H9 (cell line): ENCODE measurements at regions not wholly inside any gene's neighbourhood (a gene's known extent, or its start where the extent isn't known, plus 50 kb on each side); places are given as distances from the start of the nearest gene placed in this dataset.

Source experiments
- DNase-seq: peaks from one replicate; pipeline ENCODE4 v3.0.0-alpha.2; 2017
- H2AFZ ChIP-seq: one replicate; pipeline ENCODE4 v1.6.1; 2013; ENCODE audit warnings: mild to moderate bottlenecking, low read length, control low read depth, moderate library complexity
- H2AK5ac ChIP-seq: 2 replicates; pipeline ENCODE4 v1.6.1; 2013; ENCODE audit warnings: low read length, control low read depth, mixed read lengths; ENCODE audit not compliant: insufficient read length
- H2BK120ac ChIP-seq: one replicate; pipeline ENCODE4 v1.6.1; 2013; ENCODE audit warnings: low read depth, mild to moderate bottlenecking, low read length, control low read depth, inconsistent platforms; ENCODE audit not compliant: poor library complexity, severe bottlenecking
- H2BK12ac ChIP-seq: 2 replicates; pipeline ENCODE4 v1.6.1; 2013; ENCODE audit warnings: low read length, control low read depth, mixed read lengths, low read depth; ENCODE audit not compliant: insufficient read length
- H2BK15ac ChIP-seq: 2 replicates; pipeline ENCODE4 v1.6.1; 2013; ENCODE audit warnings: low read depth, low read length, control low read depth
- H2BK20ac ChIP-seq: one replicate; pipeline ENCODE4 v1.6.1; 2013; ENCODE audit warnings: low read depth, mild to moderate bottlenecking, low read length, control low read depth, inconsistent platforms; ENCODE audit not compliant: poor library complexity, severe bottlenecking
- H2BK5ac ChIP-seq: 2 replicates; pipeline ENCODE4 v1.6.1; 2013; ENCODE audit warnings: low read length, control low read depth, mixed read lengths; ENCODE audit not compliant: insufficient read length
- H3K14ac ChIP-seq: 2 replicates; pipeline ENCODE4 v1.6.1; 2013; ENCODE audit warnings: low read length, control low read depth; ENCODE audit not compliant: insufficient read depth
- H3K18ac ChIP-seq: 2 replicates; pipeline ENCODE4 v1.6.1; 2013; ENCODE audit warnings: low read depth, mild to moderate bottlenecking, mixed read lengths, low read length, control low read depth; ENCODE audit not compliant: insufficient read length
- H3K23ac ChIP-seq: 2 replicates; pipeline ENCODE4 v1.6.1; 2013; ENCODE audit warnings: low read length, control low read depth, mixed read lengths, low read depth; ENCODE audit not compliant: insufficient read length
- H3K23me2 ChIP-seq: 2 replicates; pipeline ENCODE4 v1.6.1; 2013; ENCODE audit warnings: low read depth, mild to moderate bottlenecking, mixed read lengths, low read length, control low read depth; ENCODE audit not compliant: insufficient read length, poor library complexity, severe bottlenecking
- H3K27ac ChIP-seq: 2 replicates; pipeline ENCODE4 v1.5.1; 2013; ENCODE audit warnings: low read length, control low read depth, mixed read lengths, low read depth; ENCODE audit not compliant: insufficient read length
- H3K27me3 ChIP-seq: 2 replicates; pipeline ENCODE4 v1.6.1; 2013; ENCODE audit warnings: low read length, control low read depth, inconsistent platforms; ENCODE audit not compliant: insufficient read depth
- H3K4ac ChIP-seq: 2 replicates; pipeline ENCODE4 v1.6.1; 2013; ENCODE audit warnings: low read depth, mild to moderate bottlenecking, control low read depth, inconsistent platforms, low read length, moderate library complexity
- H3K4me1 ChIP-seq: 2 replicates; pipeline ENCODE4 v1.6.1; 2013; ENCODE audit warnings: low read length, control low read depth, inconsistent platforms; ENCODE audit not compliant: insufficient read depth
- H3K4me2 ChIP-seq: 2 replicates; pipeline ENCODE4 v1.6.1; 2013; ENCODE audit warnings: low read length, control low read depth, mixed read lengths; ENCODE audit not compliant: insufficient read length, insufficient read depth
- H3K56ac ChIP-seq: 2 replicates; pipeline ENCODE4 v1.6.1; 2013; ENCODE audit warnings: low read depth, mild to moderate bottlenecking, mixed read lengths, low read length, control low read depth; ENCODE audit not compliant: insufficient read length
- H3K79me1 ChIP-seq: 2 replicates; pipeline ENCODE4 v1.6.1; 2013; ENCODE audit warnings: low read depth, mild to moderate bottlenecking, moderate library complexity, low read length, control low read depth, inconsistent platforms; ENCODE audit not compliant: insufficient read depth, poor library complexity, severe bottlenecking
- H3K79me2 ChIP-seq: 2 replicates; pipeline ENCODE4 v1.6.1; 2013; ENCODE audit warnings: low read length, control low read depth, inconsistent platforms; ENCODE audit not compliant: insufficient read depth
- H3K9ac ChIP-seq: 2 replicates; pipeline ENCODE4 v1.6.1; 2013; ENCODE audit warnings: low read length, control low read depth, mixed read lengths; ENCODE audit not compliant: insufficient read length; ENCODE audit errors: extremely low read depth
- H3K9me3 ChIP-seq: one replicate; pipeline ENCODE4 v1.6.1; 2013; ENCODE audit warnings: low read depth, low read length, inconsistent platforms; ENCODE audit not compliant: control insufficient read depth
- H3T11ph ChIP-seq: one replicate; pipeline ENCODE4 v1.6.1; 2013; ENCODE audit warnings: mild to moderate bottlenecking, low read length, control low read depth, inconsistent platforms
- H4K20me1 ChIP-seq: one replicate; pipeline ENCODE4 v1.6.1; 2013; ENCODE audit not compliant: control insufficient read depth, insufficient read length, insufficient read depth
- H4K5ac ChIP-seq: 2 replicates; pipeline ENCODE4 v1.6.1; 2013; ENCODE audit warnings: low read depth, mild to moderate bottlenecking, mixed read lengths, low read length, control low read depth; ENCODE audit not compliant: insufficient read length
- H4K8ac ChIP-seq: replicated peaks from 2 replicates; pipeline ENCODE4 v1.6.1; 2013; ENCODE audit warnings: low read length, control low read depth, mixed read lengths, low read depth; ENCODE audit not compliant: insufficient read length
- H4K91ac ChIP-seq: 2 replicates; pipeline ENCODE4 v1.6.1; 2013; ENCODE audit warnings: low read depth, mild to moderate bottlenecking, moderate library complexity, mixed read lengths, low read length, control low read depth; ENCODE audit not compliant: insufficient read length
- H3K27ac Mint-ChIP-seq, 3 experiments: 2 replicates in 2 of 3; 3 replicates in 1 of 3; pipeline ENCODE4 v1.8.0; 2020 to 2021; ENCODE audit warnings: mixed read lengths in 3 of 3, mild to moderate bottlenecking in 1 of 3, moderate library complexity in 1 of 3
- H3K27me3 Mint-ChIP-seq: 2 replicates; pipeline ENCODE4 v1.8.0; 2021; ENCODE audit warnings: low read depth, mild to moderate bottlenecking, moderate library complexity, mixed read lengths
- H3K36me3 Mint-ChIP-seq, 3 experiments: 2 replicates in 2 of 3; 3 replicates in 1 of 3; pipeline ENCODE4 v1.8.0; 2020 to 2021; ENCODE audit warnings: low read depth in 3 of 3, mixed read lengths in 3 of 3; ENCODE audit not compliant: insufficient read depth in 1 of 3
- H3K4me1 Mint-ChIP-seq, 2 experiments: 2 replicates each; pipeline ENCODE4 v1.8.0; 2020; ENCODE audit warnings: mixed read lengths in 2 of 2
- H3K4me3 Mint-ChIP-seq, 2 experiments: 2 replicates in 1 of 2; 3 replicates in 1 of 2; pipeline ENCODE4 v1.8.0; 2020 to 2021; ENCODE audit warnings: mild to moderate bottlenecking in 2 of 2, mixed read lengths in 2 of 2, moderate library complexity in 1 of 2
- H3K9me3 Mint-ChIP-seq, 2 experiments: 2 replicates in 1 of 2; 3 replicates in 1 of 2; pipeline ENCODE4 v1.8.0; 2020; ENCODE audit warnings: mild to moderate bottlenecking in 2 of 2, mixed read lengths in 2 of 2, moderate library complexity in 1 of 2
- WGBS: extraction: QIAGEN DNeasy Blood & Tissue Kit; methylation state at CpG from one replicate; pipeline ENCODE4 v1.1.7; 2013; ENCODE audit warnings: missing lambda C conversion rate, low lambda C conversion rate, mixed read lengths; ENCODE audit not compliant: insufficient read length; ENCODE audit errors: extremely low coverage; 5-methylcytosine and 5-hydroxymethylcytosine counted together
- TF ChIP-seq, protein P1 (sequence below): fragments of 200-600 bp; sonication (generic); conservative IDR thresholded peaks from 3 replicates; pipeline ENCODE4 v1.8.0; 2021; ENCODE audit warnings: antibody characterized with exemption, mild to moderate bottlenecking

- H3K27ac ChIP-seq: no peak overlapping the region
- no peak overlapping the region for H3K4me2 ChIP-seq
- no peak overlapping the region for H2BK120ac ChIP-seq
- no peaks in the 10 kb centered on the region for H3K4me1 ChIP-seq
- no peak overlapping the region for H3K14ac ChIP-seq
- no peak overlapping the region for H4K5ac ChIP-seq
- Mint-ChIP-seq H3K4me3 (no peak overlapping the region), H3K9me3 (no peaks in the 10 kb centered on the region), H3K27me3 (no peaks in the 10 kb centered on the region), H3K27ac (no peak overlapping the region), H3K36me3 (no peaks in the 10 kb centered on the region), H3K4me1 (no peaks in the 10 kb centered on the region)
- H2AK5ac ChIP-seq: no peak overlapping the region
- H2BK20ac ChIP-seq: no peak overlapping the region
- no peaks in the 10 kb centered on the region for H3K27me3 ChIP-seq
- H4K91ac ChIP-seq: no peak overlapping the region
- H3K56ac ChIP-seq: no peak overlapping the region
- DNase-seq: no peak
- no peak overlapping the region for H3T11ph ChIP-seq
- H3K79me2 ChIP-seq: no peaks in the 10 kb centered on the region
- H3K18ac ChIP-seq: no peak overlapping the region
- H3K9me3 ChIP-seq: no peaks in the 10 kb centered on the region
- no peak overlapping the region for H3K23ac ChIP-seq
- WGBS: no CpG with 5 or more reads among the region's 1 CpG
- H2BK15ac ChIP-seq: no peak overlapping the region
- H4K8ac ChIP-seq: no peak overlapping the region
- H2BK5ac ChIP-seq: no peak overlapping the region
- no peak overlapping the region for H2AFZ ChIP-seq
- no peak overlapping the region for H2BK12ac ChIP-seq
- H3K9ac ChIP-seq: no peak overlapping the region
- TF ChIP-seq, protein P1, sequence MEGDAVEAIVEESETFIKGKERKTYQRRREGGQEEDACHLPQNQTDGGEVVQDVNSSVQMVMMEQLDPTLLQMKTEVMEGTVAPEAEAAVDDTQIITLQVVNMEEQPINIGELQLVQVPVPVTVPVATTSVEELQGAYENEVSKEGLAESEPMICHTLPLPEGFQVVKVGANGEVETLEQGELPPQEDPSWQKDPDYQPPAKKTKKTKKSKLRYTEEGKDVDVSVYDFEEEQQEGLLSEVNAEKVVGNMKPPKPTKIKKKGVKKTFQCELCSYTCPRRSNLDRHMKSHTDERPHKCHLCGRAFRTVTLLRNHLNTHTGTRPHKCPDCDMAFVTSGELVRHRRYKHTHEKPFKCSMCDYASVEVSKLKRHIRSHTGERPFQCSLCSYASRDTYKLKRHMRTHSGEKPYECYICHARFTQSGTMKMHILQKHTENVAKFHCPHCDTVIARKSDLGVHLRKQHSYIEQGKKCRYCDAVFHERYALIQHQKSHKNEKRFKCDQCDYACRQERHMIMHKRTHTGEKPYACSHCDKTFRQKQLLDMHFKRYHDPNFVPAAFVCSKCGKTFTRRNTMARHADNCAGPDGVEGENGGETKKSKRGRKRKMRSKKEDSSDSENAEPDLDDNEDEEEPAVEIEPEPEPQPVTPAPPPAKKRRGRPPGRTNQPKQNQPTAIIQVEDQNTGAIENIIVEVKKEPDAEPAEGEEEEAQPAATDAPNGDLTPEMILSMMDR: no peak
- no peaks in the 10 kb centered on the region for H3K79me1 ChIP-seq
- no peaks in the 10 kb centered on the region for H4K20me1 ChIP-seq
- no peaks in the 10 kb centered on the region for H3K23me2 ChIP-seq
- H3K4ac ChIP-seq: no peak overlapping the region
Observed at GRCh38 chr10:61215246-61215645, 237.9 kb downstream of the TMEM26 start.
